SK-N-SH (cell line): ENCODE measurements at regions not wholly inside any gene's neighbourhood (a gene's known extent, or its start where the extent isn't known, plus 50 kb on each side); places are given as distances from the start of the nearest gene placed in this dataset.

Source experiments
- CHD2 ChIP-seq: fragments of 150-350 bp; IDR thresholded peaks from 2 replicates; pipeline ENCODE4 v1.6.1; 2018; ENCODE audit warnings: low read length; ENCODE audit not compliant: partially characterized antibody
- EP300 ChIP-seq, 2 experiments: IDR thresholded peaks; 2 replicates each; pipeline versions ENCODE4 v1.4.0 to v1.6.1; 2012; ENCODE audit warnings: borderline replicate concordance in 1 of 2, low read depth in 1 of 2, low read length in 1 of 2
- EZH2phosphoT487 ChIP-seq: fragments of 200-600 bp; sonication (generic); IDR thresholded peaks from 2 replicates; pipeline ENCODE4 v1.6.1; 2017; ENCODE audit warnings: low read depth, mixed run types, mild to moderate bottlenecking, antibody characterized with exemption, moderate library complexity, borderline replicate concordance
- FOXM1 ChIP-seq: IDR thresholded peaks from 2 replicates; pipeline ENCODE4 v1.4.0; 2012; ENCODE audit warnings: low read depth, mild to moderate bottlenecking
- GABPA ChIP-seq: IDR thresholded peaks from 2 replicates; pipeline ENCODE4 v1.4.0; 2012; ENCODE audit warnings: low read depth, mild to moderate bottlenecking
- NFIC ChIP-seq: IDR thresholded peaks from 2 replicates; pipeline ENCODE4 v1.4.0; 2012; ENCODE audit warnings: borderline replicate concordance
- NRF1 ChIP-seq: IDR thresholded peaks from 2 replicates; pipeline ENCODE4 v1.6.1; 2012; ENCODE audit warnings: low read depth, mild to moderate bottlenecking, low read length
- POLR2AphosphoS5 ChIP-seq: IDR thresholded peaks from 2 replicates; pipeline ENCODE4 v1.6.1; 2012; ENCODE audit warnings: low read depth, low read length
- RAD21 ChIP-seq: IDR thresholded peaks from 2 replicates; pipeline ENCODE4 v1.6.1; 2012; ENCODE audit warnings: mild to moderate bottlenecking, low read length
- RCOR1 ChIP-seq: fragments of 150-350 bp; IDR thresholded peaks from 2 replicates; pipeline ENCODE4 v1.6.1; 2017; ENCODE audit warnings: antibody characterized with exemption, low read length
- YY1 ChIP-seq: IDR thresholded peaks from 2 replicates; pipeline ENCODE4 v1.4.0; 2012; ENCODE audit warnings: low read depth, mild to moderate bottlenecking
- TF ChIP-seq, protein P1 (sequence below): fragments of 200-600 bp; sonication (generic); IDR thresholded peaks from 2 replicates; pipeline ENCODE4 v1.6.1; 2017; ENCODE audit warnings: antibody characterized with exemption, mild to moderate bottlenecking, moderate library complexity
- TF ChIP-seq, protein P2 (sequence below): fragments of 150-350 bp; IDR thresholded peaks from 2 replicates; pipeline ENCODE4 v1.6.1; 2017; ENCODE audit warnings: antibody characterized with exemption, low read length, low read depth, borderline replicate concordance

DNA sequence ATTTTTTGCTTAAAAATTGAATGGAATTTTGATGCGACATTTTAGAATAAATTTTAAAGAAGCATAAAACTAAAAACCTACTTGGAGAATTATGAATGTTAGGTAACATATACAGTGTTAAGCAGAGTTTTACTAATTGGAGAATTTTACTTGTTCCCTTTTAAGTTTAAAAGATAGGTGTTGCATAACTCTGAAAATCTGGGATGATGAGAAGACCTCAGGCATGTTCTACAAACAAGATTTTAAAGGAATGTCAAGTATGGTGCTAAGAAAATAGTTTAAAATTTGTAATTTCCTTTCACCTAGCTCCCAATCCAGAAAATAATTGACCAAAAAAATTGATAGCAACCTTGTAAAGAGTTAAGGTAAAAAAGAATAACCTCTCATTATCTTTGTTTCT lies 135.8 kb downstream of the RFC3 start:
- TF ChIP-seq EZH2phosphoT487 (no peak), POLR2AphosphoS5 (no peak), CHD2 (no peak), EP300 (IDR thresholded peaks at IDR 0.05; ENCODE audit: borderline replicate concordance in 1 of 2, low read depth in 1 of 2, low read length in 1 of 2) (no peak), YY1 (no peak), RAD21 (no peak), GABPA (no peak), RCOR1 (no peak), NRF1 (no peak), NFIC (no peak), FOXM1 (no peak)
- TF ChIP-seq, protein P1, sequence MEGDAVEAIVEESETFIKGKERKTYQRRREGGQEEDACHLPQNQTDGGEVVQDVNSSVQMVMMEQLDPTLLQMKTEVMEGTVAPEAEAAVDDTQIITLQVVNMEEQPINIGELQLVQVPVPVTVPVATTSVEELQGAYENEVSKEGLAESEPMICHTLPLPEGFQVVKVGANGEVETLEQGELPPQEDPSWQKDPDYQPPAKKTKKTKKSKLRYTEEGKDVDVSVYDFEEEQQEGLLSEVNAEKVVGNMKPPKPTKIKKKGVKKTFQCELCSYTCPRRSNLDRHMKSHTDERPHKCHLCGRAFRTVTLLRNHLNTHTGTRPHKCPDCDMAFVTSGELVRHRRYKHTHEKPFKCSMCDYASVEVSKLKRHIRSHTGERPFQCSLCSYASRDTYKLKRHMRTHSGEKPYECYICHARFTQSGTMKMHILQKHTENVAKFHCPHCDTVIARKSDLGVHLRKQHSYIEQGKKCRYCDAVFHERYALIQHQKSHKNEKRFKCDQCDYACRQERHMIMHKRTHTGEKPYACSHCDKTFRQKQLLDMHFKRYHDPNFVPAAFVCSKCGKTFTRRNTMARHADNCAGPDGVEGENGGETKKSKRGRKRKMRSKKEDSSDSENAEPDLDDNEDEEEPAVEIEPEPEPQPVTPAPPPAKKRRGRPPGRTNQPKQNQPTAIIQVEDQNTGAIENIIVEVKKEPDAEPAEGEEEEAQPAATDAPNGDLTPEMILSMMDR: no peak
- TF ChIP-seq, protein P2, sequence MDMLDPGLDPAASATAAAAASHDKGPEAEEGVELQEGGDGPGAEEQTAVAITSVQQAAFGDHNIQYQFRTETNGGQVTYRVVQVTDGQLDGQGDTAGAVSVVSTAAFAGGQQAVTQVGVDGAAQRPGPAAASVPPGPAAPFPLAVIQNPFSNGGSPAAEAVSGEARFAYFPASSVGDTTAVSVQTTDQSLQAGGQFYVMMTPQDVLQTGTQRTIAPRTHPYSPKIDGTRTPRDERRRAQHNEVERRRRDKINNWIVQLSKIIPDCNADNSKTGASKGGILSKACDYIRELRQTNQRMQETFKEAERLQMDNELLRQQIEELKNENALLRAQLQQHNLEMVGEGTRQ: no peak
